D721Med (cell line): ENCODE measurements at regions not wholly inside any gene's neighbourhood (a gene's known extent, or its start where the extent isn't known, plus 50 kb on each side); places are given as distances from the start of the nearest gene placed in this dataset.
A peak's percentile ranks its signal among the peaks of the same experiment; 100 is the strongest.

Experiments
- DNase-seq: peaks from one replicate; pipeline ENCODE4 v3.0.0; 2011; ENCODE audit warnings: low spot score; ENCODE audit not compliant: insufficient read length
- FAIRE-seq: peaks from 2 replicates; lab custom pipeline; 2011; peaks lifted over from hg19 to GRCh38; lab: Jason Lieb, UNC
- CTCF ChIP-seq: IDR thresholded peaks from 2 replicates; pipeline ENCODE4 v1.5.1; 2012; ENCODE audit warnings: mild to moderate bottlenecking, control low read depth; ENCODE audit not compliant: insufficient read depth; ENCODE audit errors: missing control alignments

- DNase-seq, result no peak
- no peak for TF ChIP-seq CTCF
- no peak for FAIRE-seq
Measured at GRCh38 chr5:29550523-29550922, 1643.0 kb upstream of the CDH6 start.

GRCh38 chr5:29548262-29548661 is 1645.2 kb upstream of the CDH6 start:
- DNase-seq (no peak), FAIRE-seq (no peak)
- TF ChIP-seq CTCF, result no peak

- TF ChIP-seq CTCF, result no peak
- no peak for DNase-seq
- no peak for FAIRE-seq
Measured at GRCh38 chr5:29547236-29547865, 1646.1 kb upstream of the CDH6 start.

- TF ChIP-seq CTCF, result no peak
- DNase-seq (no peak), FAIRE-seq (no peak)
Measured at GRCh38 chr5:29543501-29543900, 1650.0 kb upstream of the CDH6 start.

- no peak for TF ChIP-seq CTCF
- FAIRE-seq (no peak), DNase-seq (no peak)
Measured at GRCh38 chr5:29524227-29524626, 1669.3 kb upstream of the CDH6 start.

GRCh38 chr5:29518176-29518575 is 1675.3 kb upstream of the CDH6 start:
- TF ChIP-seq CTCF, result no peak
- DNase-seq, result no peak
- peak; percentile 85 for FAIRE-seq

- no peak for FAIRE-seq
- no peak for TF ChIP-seq CTCF
Measured at GRCh38 chr5:29516224-29516623, 1677.3 kb upstream of the CDH6 start.

More at GRCh38 chr5:29516224-29516623, 1677.3 kb upstream of the CDH6 start:
- DNase-seq, result no peak
